HUDEP-2 (cell line): ENCODE measurements at regions not wholly inside any gene's neighbourhood (a gene's known extent, or its start where the extent isn't known, plus 50 kb on each side); places are given as distances from the start of the nearest gene placed in this dataset.

Source experiments
- DNase-seq, 76 experiments: peaks; one replicate each; lab custom pipeline; 2025; ENCODE audit not compliant: unreplicated experiment in 76 of 76; lab: John Stamatoyannopoulos, UW

DNA sequence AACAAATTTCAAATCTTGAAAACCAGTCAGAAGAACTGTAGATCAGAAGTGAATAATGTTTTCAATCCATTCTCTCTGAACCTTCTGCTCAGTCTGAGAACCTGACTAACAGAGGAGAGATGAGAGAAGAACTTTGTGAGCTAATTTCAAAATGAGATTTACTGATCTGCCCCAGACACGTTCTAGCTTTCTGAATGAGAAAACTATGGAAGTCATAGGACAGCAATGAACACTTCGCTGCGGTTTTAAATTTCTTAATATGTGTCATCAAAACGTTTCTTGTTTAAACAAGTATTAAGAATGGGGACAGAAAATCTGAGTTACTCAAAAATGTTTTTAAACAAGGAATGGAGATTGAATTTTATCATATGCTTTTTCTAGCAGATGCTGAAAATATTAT, 66.6 kb upstream of the FAR2 start:
- no peak for DNase-seq

DNA sequence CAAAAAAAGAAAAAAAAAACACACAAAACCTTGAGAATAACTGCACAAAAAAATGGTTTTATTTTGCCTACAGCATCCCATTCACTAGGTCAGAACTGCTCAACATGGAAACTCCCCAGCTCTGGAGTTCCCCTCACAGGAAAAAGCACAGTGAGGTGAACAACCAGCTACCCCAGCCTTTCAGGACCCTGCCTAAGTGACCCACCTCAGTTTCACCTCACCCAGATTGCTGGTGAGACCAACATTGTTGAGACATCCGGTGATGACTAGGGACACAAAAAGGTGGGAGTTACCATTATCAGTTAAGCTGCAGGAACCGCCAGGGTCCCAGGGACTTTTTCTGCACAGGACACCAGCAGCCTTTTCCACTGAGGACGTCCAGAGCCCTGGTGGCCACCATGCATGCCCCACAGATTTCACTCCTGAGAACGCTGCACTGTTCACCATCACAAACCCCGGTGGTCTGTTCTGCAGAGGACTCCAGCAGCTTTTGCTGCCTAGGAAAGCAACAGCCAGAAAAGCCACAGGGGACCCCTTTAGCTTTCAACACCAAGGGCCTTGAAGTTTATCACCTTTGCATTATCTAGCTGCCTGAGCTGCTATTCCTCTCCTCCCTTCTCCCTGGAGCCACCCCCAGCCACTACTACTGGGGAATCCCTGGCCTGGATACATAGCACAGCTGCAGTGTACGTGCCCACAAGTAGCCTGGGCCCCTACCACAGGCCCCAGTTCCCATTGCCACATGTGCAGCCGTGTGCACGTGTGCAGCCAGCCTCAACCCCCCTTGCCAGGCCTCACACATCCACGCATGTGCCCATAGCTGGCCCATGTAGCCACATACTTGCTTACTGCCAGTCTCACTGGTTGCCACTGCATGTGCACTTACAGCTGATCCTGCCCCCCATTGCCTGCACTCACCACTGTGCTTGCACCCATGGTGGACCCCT, 62.5 kb upstream of the FAR2 start:
- no peak for DNase-seq

DNA sequence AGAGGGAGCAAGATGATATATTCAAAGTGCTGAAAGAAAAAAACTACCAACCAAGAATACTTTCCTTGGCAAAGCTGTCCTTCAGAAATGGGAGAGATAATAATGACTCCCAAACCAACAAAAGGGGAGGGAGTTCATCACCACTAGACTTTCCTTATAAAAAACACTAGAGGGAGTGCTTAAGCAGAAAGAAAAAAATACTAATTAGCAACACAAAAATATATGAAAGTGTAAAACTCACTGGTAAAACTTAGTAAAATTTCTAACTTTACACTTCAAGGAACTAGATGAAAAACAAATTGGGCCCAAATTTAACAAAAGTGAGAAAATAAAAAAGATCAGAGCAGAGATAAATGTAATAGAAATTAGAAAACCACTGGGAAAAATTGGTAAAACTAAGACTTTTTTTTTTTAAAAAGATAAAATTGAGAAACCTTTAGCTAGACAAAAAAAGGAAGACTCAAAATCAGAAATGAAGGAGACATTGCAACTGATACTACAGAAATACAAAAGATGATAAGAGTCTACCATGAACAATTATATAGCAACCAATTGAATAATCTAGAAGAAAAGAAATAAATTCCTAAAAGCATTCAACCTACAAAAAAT, 60.4 kb upstream of the FAR2 start:
- peak in 4 of 76 experiments; percentile 1 to 12 (median 4) for DNase-seq
